ENCODE measurements at regions not wholly inside any gene's neighbourhood (a gene's known extent, or its start where the extent isn't known, plus 50 kb on each side); places are given as distances from the start of the nearest gene placed in this dataset.

DNA sequence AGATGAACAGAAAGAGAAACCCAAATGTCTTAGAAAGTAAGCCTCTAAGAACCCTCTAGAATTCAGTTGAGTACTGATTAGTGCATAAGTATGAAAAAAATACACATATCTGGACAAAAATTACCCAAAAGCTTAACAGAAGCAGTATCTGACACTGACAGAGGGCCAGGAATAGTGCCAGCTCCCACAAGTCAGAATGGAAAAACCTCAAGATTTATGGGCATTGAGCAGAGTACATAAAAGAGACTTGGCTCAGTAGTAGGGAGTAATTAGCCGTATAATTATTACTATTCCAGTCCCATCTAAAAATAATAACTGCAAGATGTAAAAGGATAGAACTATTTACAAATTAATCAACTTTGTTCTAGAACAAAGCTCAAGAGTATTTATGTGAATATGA, 834.5 kb downstream of the FAM181B start:
- Histone ChIP-seq H3K4me3 (replicated peaks in 1 of 3; ENCODE audit: insufficient read depth in 1 of 3, low read depth in 2 of 3, low read length in 3 of 3) (no peak overlapping the region), H3K4me2 (ENCODE audit: low read depth, low read length) (no peak overlapping the region), H3K27me3 (ENCODE audit: control insufficient read depth in 1 of 2, insufficient read depth in 2 of 2, low read length in 2 of 2) (no peaks in the 10 kb centered on the region), H2AFZ (ENCODE audit: low read length) (no peak overlapping the region), H3K9me3 (ENCODE audit: low read length) (no peaks in the 10 kb centered on the region), H3K79me2 (ENCODE audit: insufficient read depth, low read length) (no peaks in the 10 kb centered on the region), H4K20me1 (ENCODE audit: insufficient read depth, low read length) (no peaks in the 10 kb centered on the region), H3K27ac (ENCODE audit: extremely low read length, insufficient read depth, low read length) (no peak overlapping the region), H3K4me1 (ENCODE audit: insufficient read depth, low read length) (no peaks in the 10 kb centered on the region), H3K9ac (ENCODE audit: insufficient read depth, low read depth, low read length) (no peak overlapping the region), H3K36me3 (replicated peaks in 1 of 2; ENCODE audit: control insufficient read depth in 1 of 2, insufficient read depth in 2 of 2, low read length in 2 of 2) (no peaks in the 10 kb centered on the region)
- ChIA-PET POLR2A (no interaction called here), CTCF (ENCODE audit: low intra/inter-chr PET ratio, low total read pairs) (no interaction called here)
- 3% methylated on average over 1 of the region's 1 CpG for WGBS (ENCODE audit: low lambda C conversion rate)
- ATAC-seq (no peak), DNase-seq (ENCODE audit: low spot score) (no peak), FAIRE-seq (no peak)
- in situ Hi-C loops (cut with HindIII; ENCODE audit: extremely low pct_ligation_motif_present, low pct_unique_long_range_greater_than_20kb) (no loop called here), intact Hi-C loops (cut with micrococcal nuclease; ENCODE audit: unreplicated experiment) (no loop called here)
- no peak for TF ChIP-seq ZNF264 (CRISPR knock-in tag; IDR thresholded peaks at IDR 0.05)
- TF ChIP-seq ERF (CRISPR knock-in tag; IDR thresholded peaks at IDR 0.05), result no peak
- TF ChIP-seq FOSL1 (CRISPR knock-in tag; IDR thresholded peaks at IDR 0.05; ENCODE audit: borderline replicate concordance), result no peak
- TF ChIP-seq ZBTB1 (CRISPR knock-in tag; IDR thresholded peaks at IDR 0.05; ENCODE audit: borderline replicate concordance), result no peak
- TF ChIP-seq MED1 (CRISPR knock-in tag; IDR thresholded peaks at IDR 0.05), result no peak
- no peak for TF ChIP-seq PREB (CRISPR knock-in tag; IDR thresholded peaks at IDR 0.05)
- no peak for TF ChIP-seq BRCA1 (CRISPR knock-in tag; IDR thresholded peaks at IDR 0.05)
- no peak for TF ChIP-seq ZNF101 (CRISPR knock-in tag; IDR thresholded peaks at IDR 0.05; ENCODE audit: borderline replicate concordance, low read depth)
- TF ChIP-seq POLR2AphosphoS2 (IDR thresholded peaks at IDR 0.05; ENCODE audit: low read depth, low read length), result no peak
- no peak for TF ChIP-seq ZNF564 (CRISPR knock-in tag; IDR thresholded peaks at IDR 0.05)
- TF ChIP-seq, protein P1, sequence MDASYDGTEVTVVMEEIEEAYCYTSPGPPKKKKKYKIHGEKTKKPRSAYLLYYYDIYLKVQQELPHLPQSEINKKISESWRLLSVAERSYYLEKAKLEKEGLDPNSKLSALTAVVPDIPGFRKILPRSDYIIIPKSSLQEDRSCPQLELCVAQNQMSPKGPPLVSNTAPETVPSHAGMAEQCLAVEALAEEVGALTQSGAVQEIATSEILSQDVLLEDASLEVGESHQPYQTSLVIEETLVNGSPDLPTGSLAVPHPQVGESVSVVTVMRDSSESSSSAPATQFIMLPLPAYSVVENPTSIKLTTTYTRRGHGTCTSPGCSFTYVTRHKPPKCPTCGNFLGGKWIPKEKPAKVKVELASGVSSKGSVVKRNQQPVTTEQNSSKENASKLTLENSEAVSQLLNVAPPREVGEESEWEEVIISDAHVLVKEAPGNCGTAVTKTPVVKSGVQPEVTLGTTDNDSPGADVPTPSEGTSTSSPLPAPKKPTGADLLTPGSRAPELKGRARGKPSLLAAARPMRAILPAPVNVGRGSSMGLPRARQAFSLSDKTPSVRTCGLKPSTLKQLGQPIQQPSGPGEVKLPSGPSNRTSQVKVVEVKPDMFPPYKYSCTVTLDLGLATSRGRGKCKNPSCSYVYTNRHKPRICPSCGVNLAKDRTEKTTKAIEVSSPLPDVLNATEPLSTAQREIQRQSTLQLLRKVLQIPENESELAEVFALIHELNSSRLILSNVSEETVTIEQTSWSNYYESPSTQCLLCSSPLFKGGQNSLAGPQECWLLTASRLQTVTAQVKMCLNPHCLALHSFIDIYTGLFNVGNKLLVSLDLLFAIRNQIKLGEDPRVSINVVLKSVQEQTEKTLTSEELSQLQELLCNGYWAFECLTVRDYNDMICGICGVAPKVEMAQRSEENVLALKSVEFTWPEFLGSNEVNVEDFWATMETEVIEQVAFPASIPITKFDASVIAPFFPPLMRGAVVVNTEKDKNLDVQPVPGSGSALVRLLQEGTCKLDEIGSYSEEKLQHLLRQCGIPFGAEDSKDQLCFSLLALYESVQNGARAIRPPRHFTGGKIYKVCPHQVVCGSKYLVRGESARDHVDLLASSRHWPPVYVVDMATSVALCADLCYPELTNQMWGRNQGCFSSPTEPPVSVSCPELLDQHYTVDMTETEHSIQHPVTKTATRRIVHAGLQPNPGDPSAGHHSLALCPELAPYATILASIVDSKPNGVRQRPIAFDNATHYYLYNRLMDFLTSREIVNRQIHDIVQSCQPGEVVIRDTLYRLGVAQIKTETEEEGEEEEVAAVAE (CRISPR knock-in tag; IDR thresholded peaks at IDR 0.05; ENCODE audit: borderline replicate concordance), result no peak
- no peak for TF ChIP-seq SRY (CRISPR knock-in tag; IDR thresholded peaks at IDR 0.05)
- TF ChIP-seq REST (IDR thresholded peaks at IDR 0.05; ENCODE audit: borderline replicate concordance in 1 of 2, low read depth in 1 of 2, low read length in 2 of 2), result no peak
- no peak for TF ChIP-seq RBAK (CRISPR knock-in tag; IDR thresholded peaks at IDR 0.05)
- TF ChIP-seq ZNF766 (CRISPR knock-in tag; IDR thresholded peaks at IDR 0.05; ENCODE audit: borderline replicate concordance), result no peak
- no peak for TF ChIP-seq HDAC2 (CRISPR knock-in tag; IDR thresholded peaks at IDR 0.05)
- TF ChIP-seq MED8 (CRISPR knock-in tag; IDR thresholded peaks at IDR 0.05; ENCODE audit: insufficient replicate concordance), result no peak
- no TSS peak for BruUV-seq (replicated peaks)
